ENCODE measurements at regions not wholly inside any gene's neighbourhood (a gene's known extent, or its start where the extent isn't known, plus 50 kb on each side); places are given as distances from the start of the nearest gene placed in this dataset.

- TF ChIP-seq CTCF (IDR thresholded peaks at IDR 0.05 in 8 of 11, conservative IDR thresholded peaks at IDR 0.05 in 3 of 11) (no peak), POLR2A (IDR thresholded peaks at IDR 0.05) (no peak)
These were observed 115.9 kb upstream of the TMPO start for GRCh38 chr12:98399532-98399931.

Data from spleen (tissue), 7 donors.